ENCODE measurements at regions not wholly inside any gene's neighbourhood (a gene's known extent, or its start where the extent isn't known, plus 50 kb on each side); places are given as distances from the start of the nearest gene placed in this dataset.
"Not testable (repeated sequence)": the region's sequence is repeated elsewhere in the genome, so short reads cannot be mapped to it uniquely, and the experiment has no call there.

GRCh38 chr1:95643071-95643470 lies 409.1 kb downstream of the RWDD3 start:
- no peak overlapping the region for H3K4me3 ChIP-seq (ENCODE audit: low read length)
- DNase-seq (ENCODE audit: low read depth): no peak
- no peak for TF ChIP-seq CTCF (conservative IDR thresholded peaks at IDR 0.05; ENCODE audit: low read depth, low read length)

- not testable (repeated sequence) for H3K4me3 ChIP-seq (ENCODE audit: low read length); DNase-seq (ENCODE audit: low read depth)
Measured at GRCh38 chr1:95645126-95645525, 411.1 kb downstream of the RWDD3 start.

GRCh38 chr1:95650631-95651030 lies 416.6 kb downstream of the RWDD3 start:
- no peak for TF ChIP-seq CTCF (conservative IDR thresholded peaks at IDR 0.05; ENCODE audit: low read depth, low read length)
- DNase-seq (ENCODE audit: low read depth): no peak
- no peak overlapping the region for H3K4me3 ChIP-seq (ENCODE audit: low read length)

- TF ChIP-seq CTCF (conservative IDR thresholded peaks at IDR 0.05; ENCODE audit: low read depth, low read length): no peak
- H3K4me3 ChIP-seq (ENCODE audit: low read length): no peak overlapping the region
- DNase-seq (ENCODE audit: low read depth): no peak
Measured at GRCh38 chr1:95652423-95652965, 418.5 kb downstream of the RWDD3 start.

- no peak for DNase-seq (ENCODE audit: low read depth)
- TF ChIP-seq CTCF (conservative IDR thresholded peaks at IDR 0.05; ENCODE audit: low read depth, low read length): no peak
- H3K4me3 ChIP-seq (ENCODE audit: low read length): no peak overlapping the region
Measured at GRCh38 chr1:95653618-95654017, 419.6 kb downstream of the RWDD3 start.

GRCh38 chr1:95655321-95656020 lies 421.5 kb downstream of the RWDD3 start:
- no peak overlapping the region for H3K4me3 ChIP-seq (ENCODE audit: low read length)
- no peak for DNase-seq (ENCODE audit: low read depth)
- no peak for TF ChIP-seq CTCF (conservative IDR thresholded peaks at IDR 0.05; ENCODE audit: low read depth, low read length)

- no peak for TF ChIP-seq CTCF (conservative IDR thresholded peaks at IDR 0.05; ENCODE audit: low read depth, low read length)
- no peak for DNase-seq (ENCODE audit: low read depth)
- no peak overlapping the region for H3K4me3 ChIP-seq (ENCODE audit: low read length)
Measured at GRCh38 chr1:95657248-95657647, 423.2 kb downstream of the RWDD3 start.
